Mammary epithelial cell (primary cell): ENCODE measurements at regions not wholly inside any gene's neighbourhood (a gene's known extent, or its start where the extent isn't known, plus 50 kb on each side); places are given as distances from the start of the nearest gene placed in this dataset.
"Not testable (repeated sequence)": the region's sequence is repeated elsewhere in the genome, so short reads cannot be mapped to it uniquely, and the experiment has no call there.

Source experiments
- CTCF ChIP-seq, 2 donors: IDR thresholded peaks in 1 of 2; conservative IDR thresholded peaks in 1 of 2; 2 replicates each; pipeline ENCODE4 v1.5.1; 2011 to 2012; ENCODE audit warnings: inconsistent platforms in 2 of 2, low read length in 2 of 2, mild to moderate bottlenecking in 2 of 2, control low read depth in 1 of 2, low read depth in 1 of 2; ENCODE audit not compliant: insufficient read depth in 1 of 2; ENCODE audit errors: extremely low read depth in 1 of 2
- EZH2 ChIP-seq: IDR thresholded peaks from 2 replicates; pipeline ENCODE4 v1.6.1; 2012; ENCODE audit warnings: low read length, inconsistent platforms, borderline replicate concordance

- not testable (repeated sequence) for TF ChIP-seq CTCF (conservative IDR thresholded peaks at IDR 0.05 in 1 of 2, IDR thresholded peaks at IDR 0.05 in 1 of 2; ENCODE audit: extremely low read depth in 1 of 2, insufficient read depth in 1 of 2, low read depth in 1 of 2, low read length in 2 of 2); EZH2
Observed at GRCh38 chr4:186384328-186384727, 118.3 kb downstream of the F11 start.
